ENCODE measurements at regions not wholly inside any gene's neighbourhood (a gene's known extent, or its start where the extent isn't known, plus 50 kb on each side); places are given as distances from the start of the nearest gene placed in this dataset.
A peak's percentile ranks its signal among the peaks of the same experiment; 100 is the strongest.
"Not testable (repeated sequence)": the region's sequence is repeated elsewhere in the genome, so short reads cannot be mapped to it uniquely, and the experiment has no call there.

GRCh38 chr3:40886660-40887425 is 312.5 kb upstream of the CTNNB1 start:
- TF ChIP-seq CTCF (conservative IDR thresholded peaks at IDR 0.05; ENCODE audit: low read length) = no peak
- no peak overlapping the region for H3K4me3 ChIP-seq (ENCODE audit: low read length)
- DNase-seq (ENCODE audit: low read depth) = no peak

DNA sequence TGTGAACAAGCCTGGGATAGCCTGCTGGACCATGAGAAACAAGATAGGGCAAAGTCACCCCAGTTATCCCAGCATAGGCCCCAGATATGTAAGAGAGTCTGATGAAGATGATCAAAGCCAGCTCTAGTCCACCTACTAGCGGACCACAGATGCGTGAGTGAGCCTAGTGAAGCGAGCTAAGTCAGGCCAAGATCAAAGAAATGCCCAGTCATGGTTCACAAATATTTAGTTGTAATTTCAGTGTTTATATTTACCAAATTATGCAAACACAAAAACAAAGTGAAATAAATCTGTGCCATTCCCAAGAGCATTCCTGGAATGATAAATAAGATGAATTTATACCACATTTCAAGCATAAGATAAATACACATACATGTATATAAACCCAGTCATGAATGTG is 308.1 kb upstream of the CTNNB1 start:
- DNase-seq (ENCODE audit: low read depth) = no peak
- TF ChIP-seq CTCF (conservative IDR thresholded peaks at IDR 0.05; ENCODE audit: low read length) = no peak
- no peak overlapping the region for H3K4me3 ChIP-seq (ENCODE audit: low read length)

GRCh38 chr3:40895109-40895508 is 304.2 kb upstream of the CTNNB1 start:
- no peak for TF ChIP-seq CTCF (conservative IDR thresholded peaks at IDR 0.05; ENCODE audit: low read length)
- no peak for DNase-seq (ENCODE audit: low read depth)
- no peak overlapping the region for H3K4me3 ChIP-seq (ENCODE audit: low read length)

- no peak for TF ChIP-seq CTCF (conservative IDR thresholded peaks at IDR 0.05; ENCODE audit: low read length)
- peak; percentile 42 for DNase-seq (ENCODE audit: low read depth)
Observed at GRCh38 chr3:40899286-40899712, 300.0 kb upstream of the CTNNB1 start.

GRCh38 chr3:40901298-40901697 is 298.0 kb upstream of the CTNNB1 start:
- no peak for TF ChIP-seq CTCF (conservative IDR thresholded peaks at IDR 0.05; ENCODE audit: low read length)
- no peak for DNase-seq (ENCODE audit: low read depth)
- H3K4me3 ChIP-seq (ENCODE audit: low read length) = no peak overlapping the region

More at GRCh38 chr3:40899286-40899712, 300.0 kb upstream of the CTNNB1 start:
- H3K4me3 ChIP-seq (ENCODE audit: low read length) = no peak overlapping the region

- no peak overlapping the region for H3K4me3 ChIP-seq (ENCODE audit: low read length)
- TF ChIP-seq CTCF (conservative IDR thresholded peaks at IDR 0.05; ENCODE audit: low read length) = no peak
- DNase-seq (ENCODE audit: low read depth) = no peak
Observed at GRCh38 chr3:40901796-40902195, 297.5 kb upstream of the CTNNB1 start.

DNA sequence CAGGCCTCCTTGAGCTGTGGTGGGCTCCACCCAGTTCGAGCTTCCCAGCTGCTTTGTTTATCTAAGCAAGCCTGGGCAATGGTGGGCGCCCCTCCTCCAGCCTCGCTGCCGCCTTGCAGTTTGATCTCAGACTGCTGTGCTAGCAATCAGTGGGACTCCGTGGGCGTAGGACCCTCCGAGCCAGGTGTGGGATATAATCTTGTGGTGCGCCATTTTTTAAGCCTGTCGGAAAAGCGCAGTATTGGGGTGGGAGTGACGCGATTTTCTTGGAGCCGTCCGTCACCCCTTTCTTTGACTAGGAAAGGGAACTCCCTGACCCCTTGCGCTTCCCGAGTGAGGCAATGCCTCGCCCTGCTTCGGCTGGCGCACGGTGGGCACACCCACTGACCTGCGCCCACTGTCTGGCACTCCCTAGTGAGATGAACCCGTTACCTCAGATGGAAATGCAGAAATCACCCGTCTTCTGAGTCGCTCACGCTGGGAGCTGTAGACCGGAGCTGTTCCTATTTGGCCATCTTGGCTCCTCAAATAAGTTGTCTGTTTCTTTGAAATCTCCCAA is 291.3 kb upstream of the CTNNB1 start:
- not testable (repeated sequence) for DNase-seq (ENCODE audit: low read depth); H3K4me3 ChIP-seq (ENCODE audit: low read length)

Measured in AG10803 (cell line).